RKO (cell line): ENCODE measurements at regions not wholly inside any gene's neighbourhood (a gene's known extent, or its start where the extent isn't known, plus 50 kb on each side); places are given as distances from the start of the nearest gene placed in this dataset.
"Not testable (repeated sequence)": the region's sequence is repeated elsewhere in the genome, so short reads cannot be mapped to it uniquely, and the experiment has no call there.

Source experiments
- DNase-seq: peaks from one replicate; pipeline ENCODE4 v3.0.0-alpha.2; 2016; ENCODE audit warnings: low spot score

DNA sequence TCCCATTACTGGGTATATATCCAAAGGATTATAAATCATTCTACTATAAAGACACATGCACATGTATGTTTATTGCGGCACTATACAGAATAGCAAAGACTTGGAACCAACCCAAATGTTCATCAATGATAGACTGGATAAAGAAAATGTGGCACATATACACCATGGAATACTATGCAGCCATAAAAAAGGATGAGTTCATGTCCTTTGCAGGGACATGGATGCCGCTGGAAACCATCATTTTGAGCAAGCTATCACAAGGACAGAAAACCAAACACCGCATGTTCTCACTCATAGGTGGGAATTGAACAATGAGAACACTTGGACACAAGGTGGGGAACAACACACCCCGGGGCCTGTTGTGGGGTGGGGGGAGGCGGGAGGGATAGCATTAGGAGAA is 57.0 kb upstream of the NEUROD1 start:
- DNase-seq = not testable (repeated sequence)

DNA sequence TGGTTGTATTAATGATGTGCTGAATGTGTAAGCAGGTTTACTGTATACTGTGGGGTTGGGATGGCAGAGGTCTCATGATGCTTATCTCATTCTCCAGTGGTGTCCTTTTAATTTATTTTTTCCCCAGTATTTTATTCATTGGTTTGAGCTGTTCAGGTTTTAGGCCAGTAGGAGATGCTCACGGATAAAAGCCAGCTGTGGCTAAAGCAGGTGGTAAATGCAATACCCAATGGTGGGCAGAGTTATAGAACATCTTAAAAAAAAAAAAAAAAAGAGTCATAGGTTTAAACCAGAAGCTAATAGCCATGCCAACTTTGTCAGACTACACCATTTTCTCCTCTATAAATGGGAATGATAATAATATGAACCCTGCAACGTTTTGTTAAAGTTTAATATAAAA is 57.8 kb upstream of the NEUROD1 start:
- no peak for DNase-seq

DNA sequence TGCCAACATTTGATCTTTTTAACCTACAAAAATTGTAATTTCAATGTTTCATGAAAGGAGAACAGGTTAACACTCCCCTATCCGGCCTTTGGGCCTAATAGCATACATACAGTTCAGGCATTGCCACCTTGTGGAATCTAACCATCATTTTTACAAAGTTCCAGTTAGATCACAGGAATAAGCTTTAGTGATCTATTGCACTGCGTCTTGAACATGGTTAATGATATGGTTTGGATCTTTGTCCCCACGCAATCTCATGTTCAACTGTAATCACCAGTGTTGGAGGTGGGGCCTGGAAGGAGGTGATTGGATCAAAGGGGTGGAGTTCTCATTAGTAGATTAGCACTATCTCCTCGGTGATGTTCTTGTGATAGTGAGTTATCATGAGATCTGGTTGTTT is 58.2 kb upstream of the NEUROD1 start:
- no peak for DNase-seq

DNA sequence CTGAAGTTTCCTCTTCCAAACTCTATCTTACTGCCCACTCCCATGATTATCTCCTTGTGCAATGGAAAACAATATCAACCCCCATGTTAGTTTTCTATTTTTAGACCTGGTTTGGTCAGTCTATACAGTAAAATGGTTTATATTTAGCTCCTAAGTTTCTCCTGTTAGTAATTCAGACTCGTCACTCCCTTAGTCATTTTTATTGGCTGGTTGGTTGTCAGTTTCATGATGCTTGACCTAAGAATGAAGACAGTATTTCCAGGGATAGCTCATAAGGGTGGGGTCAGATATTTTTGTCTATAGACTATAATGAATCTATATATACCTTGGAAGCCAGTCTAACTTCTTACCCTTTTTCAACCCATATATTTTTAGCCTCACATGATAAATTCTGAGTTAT is 61.4 kb upstream of the NEUROD1 start:
- peak; percentile 47 for DNase-seq

DNA sequence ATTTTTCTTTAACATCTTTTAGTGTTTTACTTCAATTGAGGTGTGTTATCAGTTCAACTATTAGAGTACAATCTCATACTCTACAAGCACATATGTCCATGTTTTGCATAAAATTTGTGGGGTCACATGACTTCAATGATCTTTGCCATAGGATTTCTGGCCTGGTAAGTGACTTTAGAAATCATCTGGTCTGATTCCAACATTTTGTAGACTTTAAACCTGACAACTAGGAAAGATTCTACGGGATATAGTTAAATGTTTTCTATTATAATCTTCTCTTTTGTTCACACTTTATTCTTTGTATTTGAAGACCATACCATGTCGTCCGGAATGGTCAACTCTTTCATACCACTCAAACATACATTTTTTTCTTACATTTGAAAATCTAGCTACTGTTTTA is 62.0 kb upstream of the NEUROD1 start:
- no peak for DNase-seq

DNA sequence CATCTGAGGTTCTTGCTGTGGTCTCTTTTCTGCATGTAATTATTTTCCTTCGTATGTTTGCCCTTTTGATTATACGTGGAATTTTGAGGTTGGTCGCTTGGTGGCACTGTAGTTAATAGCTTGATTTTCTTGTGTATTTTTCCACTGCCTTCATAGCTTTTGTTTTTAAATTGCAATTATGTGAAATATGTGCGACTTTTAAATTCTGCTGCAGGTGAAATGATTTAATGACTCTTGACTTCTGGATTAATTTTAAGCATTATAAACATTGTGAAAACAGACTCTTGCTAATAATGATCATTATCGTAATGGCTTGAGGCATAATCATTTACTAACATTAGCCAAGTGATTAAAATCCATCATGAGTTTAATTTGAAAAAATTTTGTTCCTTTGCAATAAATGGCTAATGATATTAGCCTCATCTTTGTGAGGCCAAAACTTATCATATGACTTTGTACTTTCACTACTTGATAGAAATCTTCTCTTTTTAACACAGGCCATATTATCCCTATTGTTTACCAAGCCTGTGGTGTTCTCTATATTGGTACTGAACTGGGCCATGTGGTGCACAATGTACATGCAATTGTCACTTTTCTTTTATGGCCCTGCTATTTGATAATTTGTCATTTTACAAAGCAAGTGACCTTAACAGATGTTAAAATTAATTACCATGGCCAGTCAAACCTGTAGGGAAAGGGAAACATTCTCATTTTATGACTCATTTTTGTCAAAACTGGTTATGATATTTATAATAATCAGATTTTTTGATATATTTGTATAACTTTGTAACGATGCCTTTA is 62.8 kb upstream of the NEUROD1 start:
- peak; percentile 70 for DNase-seq

DNA sequence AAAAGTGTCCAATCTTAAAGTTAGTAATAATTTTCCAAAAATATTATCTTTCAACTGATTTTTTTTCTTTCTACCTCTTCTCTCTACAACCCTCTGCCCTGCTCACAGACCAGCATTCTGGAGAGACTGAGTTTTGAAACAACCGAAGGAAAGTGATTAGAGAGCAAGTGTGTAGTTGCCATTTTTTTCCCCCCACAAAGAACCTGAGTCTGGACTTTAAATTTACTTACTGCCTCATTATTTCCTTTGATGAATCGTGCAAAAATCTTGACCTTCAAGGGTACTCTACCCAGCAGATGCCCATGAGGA is 63.4 kb upstream of the NEUROD1 start:
- DNase-seq = no peak

DNA sequence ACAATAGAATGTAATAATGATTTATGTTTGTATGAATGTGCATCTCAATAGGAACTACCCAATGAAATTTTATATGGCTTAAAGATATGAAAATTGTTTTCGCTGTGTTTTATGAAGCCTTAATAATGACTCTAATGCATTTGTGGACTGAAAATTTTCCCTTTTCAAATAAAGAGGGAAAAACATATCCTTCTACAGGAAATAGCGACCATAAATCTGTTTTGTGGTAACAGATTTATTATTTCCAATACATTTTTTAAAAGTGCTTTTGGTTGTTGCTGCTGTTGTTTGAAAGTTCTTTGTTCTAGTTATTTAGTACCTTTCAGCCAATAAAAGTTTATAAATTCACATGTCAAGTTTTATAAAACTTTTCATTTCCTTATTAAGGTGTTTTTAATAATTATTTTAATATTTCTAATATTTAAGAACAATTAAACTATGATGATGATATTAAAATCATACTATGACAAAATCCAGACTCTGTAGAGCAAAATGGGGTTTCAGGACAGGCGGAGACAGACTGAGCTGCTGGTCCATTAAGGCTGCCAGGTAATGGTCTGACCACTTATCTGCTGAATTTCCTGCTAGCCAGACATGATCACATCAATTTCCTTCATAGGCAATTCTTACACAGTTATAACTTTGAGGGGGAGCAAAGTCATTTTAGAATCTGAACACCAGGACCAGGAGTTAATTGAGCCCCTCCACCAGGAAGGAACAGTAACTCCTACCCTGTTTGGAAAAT is 65.7 kb upstream of the NEUROD1 start:
- DNase-seq = no peak

DNA sequence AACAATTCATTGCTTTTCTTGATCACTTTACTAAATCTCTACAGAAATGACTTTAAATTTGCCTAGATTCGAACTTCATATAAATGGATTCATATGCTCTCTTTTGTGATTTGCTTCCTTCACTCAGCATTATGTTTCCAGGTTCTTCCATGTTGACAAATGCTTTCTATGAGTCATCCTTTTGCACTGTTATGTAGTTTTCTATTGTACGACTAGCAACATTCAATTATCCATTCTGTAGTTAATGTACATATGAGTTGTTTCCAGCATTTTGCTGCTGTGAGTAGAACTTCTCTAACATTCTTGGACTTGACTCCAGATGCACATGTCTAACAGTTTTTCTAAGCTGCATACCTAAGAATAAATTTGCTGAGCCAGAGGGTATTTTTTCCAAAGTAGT is 66.5 kb upstream of the NEUROD1 start:
- DNase-seq = peak; percentile 14

DNA sequence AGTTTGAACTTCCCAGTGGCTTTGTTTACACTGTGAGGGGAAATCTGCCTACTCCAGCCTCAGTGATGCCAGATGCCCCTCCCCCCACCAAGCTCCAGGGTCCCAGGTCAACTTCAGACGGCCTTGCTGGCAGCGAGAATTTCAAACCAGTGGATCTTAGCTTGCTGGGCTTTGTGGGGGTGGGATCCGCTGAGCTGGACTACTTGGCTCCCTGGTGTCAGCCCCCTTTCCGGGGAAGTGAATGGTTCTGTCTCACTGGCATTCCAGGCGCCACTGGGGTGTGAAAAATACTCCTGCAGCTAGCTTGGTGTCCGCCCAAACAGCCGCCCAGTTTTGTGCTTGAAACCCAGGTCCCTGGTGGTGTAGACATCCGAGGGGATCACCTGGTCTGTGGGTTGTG is 70.0 kb upstream of the NEUROD1 start:
- DNase-seq = no peak

DNA sequence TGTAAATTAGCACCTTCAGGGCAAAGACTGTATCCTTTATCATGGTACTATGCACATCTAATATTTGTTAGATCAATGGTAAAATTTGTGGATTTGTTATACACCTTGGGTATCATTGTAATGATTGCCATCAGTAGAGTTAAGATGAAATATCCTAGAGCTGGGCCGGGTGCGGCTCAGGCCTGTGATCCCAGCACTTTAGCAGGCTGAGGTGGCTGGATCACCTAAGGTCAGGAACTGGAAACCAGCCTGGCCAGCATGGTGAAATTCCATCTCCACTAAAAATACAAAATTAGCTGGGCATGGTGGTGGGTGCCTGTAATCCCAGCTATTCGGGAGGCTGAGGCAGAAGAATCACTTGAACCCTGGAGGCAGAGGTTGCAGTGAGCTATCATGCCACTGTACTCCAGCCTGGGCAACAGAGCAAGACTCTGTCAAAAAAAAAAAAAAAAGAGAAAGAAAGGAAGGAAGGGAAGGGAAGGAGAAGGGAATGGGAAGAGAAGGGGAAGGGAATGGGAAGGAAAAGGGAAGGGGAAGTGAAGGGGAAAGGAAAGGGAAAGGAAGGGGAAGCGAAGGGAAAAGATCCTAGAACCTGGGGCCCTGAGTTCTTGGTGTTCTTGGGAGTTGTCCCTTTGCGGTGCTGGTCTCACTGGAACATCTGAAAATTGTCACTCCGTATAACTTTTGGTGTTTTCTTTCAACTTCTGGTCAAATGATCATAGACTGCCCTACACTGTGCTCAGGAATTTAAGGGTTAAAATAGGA is 71.1 kb upstream of the NEUROD1 start:
- DNase-seq = no peak

DNA sequence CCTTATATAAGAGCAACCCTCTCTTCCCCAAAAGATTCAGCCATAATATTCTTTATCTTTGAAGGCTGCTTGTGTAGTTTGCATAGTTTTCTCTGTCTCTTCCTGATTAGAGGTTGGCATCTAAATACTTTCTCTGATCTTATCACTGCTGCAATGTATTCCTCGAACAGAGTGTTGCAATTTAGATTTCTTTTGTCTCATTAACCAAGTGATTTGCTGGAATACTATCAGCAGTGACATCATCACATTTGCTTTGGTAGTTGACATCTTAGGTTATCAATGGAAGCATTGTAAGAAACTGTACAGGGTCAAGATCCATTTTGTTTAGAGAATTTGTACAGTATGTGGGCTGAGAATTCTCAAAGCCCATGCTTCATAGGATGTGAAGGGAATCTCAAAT is 72.0 kb upstream of the NEUROD1 start:
- no peak for DNase-seq

DNA sequence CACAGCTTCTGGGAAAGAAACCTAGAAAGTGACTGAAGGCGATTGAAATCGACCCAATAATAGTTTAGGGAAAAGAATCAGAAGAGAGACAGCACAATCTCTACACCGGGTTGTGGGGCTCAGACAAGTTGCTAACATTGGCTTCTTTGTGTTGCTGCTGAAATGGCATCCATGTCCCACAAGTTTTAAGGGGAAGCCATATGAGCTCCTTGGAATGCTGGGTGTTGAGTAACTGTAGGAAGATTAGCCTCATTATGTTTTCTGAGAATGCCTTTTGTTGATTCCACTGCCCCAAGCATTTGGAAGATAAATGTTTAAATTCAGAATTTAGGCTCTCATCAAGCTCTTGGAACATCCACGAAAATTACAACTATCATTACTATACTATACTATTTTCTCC is 73.4 kb upstream of the NEUROD1 start:
- no peak for DNase-seq

DNA sequence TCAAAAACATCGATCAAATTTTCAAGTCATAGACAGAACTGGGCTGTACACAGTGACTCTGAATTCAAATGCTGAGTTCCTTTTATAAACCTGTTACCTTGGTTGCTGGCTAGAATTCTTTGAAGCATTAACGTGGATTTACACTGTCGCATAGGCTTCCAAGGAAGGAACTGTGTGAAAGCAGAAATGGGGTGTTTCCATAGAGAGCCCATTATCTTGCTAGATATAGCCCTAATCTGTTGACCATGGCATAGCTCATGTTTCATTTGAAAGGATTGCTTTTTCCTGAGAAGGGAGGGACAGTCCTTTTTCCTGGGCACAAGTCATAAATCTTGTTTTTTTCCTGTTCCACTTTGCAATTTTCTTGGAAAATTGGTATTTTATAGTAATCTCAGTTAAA is 73.8 kb upstream of the NEUROD1 start:
- no peak for DNase-seq

DNA sequence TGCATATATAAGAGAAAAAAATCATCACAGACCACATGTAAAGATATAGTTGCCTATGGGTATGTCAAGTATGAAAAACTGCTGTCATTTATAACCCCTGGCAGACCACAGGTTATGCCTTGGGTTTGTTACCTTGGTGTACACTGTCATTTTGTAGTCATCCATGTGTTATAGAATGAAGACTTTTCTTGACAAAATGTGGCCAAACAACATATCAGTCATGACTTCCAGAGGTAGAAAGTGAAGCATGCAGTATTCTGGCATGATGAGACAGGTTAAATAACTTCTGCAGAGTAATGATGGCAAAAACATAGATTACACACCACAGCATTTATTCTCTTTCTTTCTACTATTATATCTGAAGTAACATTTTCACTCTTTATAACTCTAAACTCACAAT is 74.9 kb upstream of the NEUROD1 start:
- no peak for DNase-seq

DNA sequence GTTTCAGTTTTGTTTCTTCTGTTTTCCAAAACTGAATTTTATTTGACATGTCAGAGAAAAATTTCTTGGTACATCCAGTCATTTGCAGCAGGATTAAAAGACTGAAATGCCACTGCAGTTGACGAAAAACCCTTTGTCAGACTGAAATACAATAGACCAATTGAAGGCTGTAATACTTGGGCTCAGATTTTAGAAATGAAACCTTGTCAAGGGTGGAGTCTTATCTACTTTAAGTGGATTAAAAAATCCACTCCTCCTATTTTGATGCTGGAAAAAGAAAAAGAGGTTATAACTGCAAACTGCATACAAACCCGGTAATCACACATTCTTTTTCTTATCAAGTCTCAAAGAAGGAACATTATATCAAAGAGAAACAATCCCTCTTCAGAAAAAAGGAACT is 80.2 kb upstream of the NEUROD1 start:
- DNase-seq = no peak

DNA sequence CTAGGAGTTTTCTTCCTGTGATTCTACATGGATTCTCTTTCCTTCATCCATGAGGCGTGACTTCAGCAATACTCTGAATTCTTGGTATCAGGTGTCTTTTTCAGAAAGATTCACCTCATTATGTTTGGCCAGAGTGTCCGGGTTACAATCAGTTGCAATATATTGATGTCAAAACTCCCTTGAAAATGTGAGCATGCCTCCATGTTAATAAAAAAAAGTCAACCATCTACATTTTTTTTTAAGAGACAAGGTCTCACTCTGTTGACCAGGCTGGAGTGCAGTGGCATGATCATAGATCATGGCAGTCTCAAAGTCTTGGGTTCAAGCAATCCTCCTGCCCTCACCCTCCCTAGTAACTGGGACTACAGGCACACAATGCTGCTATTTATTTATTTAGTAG is 80.9 kb upstream of the NEUROD1 start:
- no peak for DNase-seq

DNA sequence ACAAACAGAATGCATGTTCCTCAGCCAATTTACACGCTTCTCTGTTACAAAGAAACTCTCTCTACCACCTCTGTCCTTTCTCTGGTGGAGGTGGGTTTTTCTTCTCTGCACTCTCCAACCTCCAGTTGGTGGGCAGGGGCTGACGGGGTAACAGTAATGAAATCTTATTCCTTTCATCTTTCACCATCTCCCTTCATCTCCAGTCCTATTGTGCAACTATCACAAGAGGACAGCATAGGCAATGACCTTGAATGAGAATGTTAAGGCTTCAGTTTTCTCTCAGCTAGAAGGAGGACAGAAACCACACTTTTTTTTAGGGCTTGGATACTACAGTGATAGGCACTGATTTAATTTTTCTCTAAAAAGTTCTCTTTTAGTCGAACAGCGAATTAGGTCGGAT is 81.7 kb upstream of the NEUROD1 start:
- DNase-seq = no peak

DNA sequence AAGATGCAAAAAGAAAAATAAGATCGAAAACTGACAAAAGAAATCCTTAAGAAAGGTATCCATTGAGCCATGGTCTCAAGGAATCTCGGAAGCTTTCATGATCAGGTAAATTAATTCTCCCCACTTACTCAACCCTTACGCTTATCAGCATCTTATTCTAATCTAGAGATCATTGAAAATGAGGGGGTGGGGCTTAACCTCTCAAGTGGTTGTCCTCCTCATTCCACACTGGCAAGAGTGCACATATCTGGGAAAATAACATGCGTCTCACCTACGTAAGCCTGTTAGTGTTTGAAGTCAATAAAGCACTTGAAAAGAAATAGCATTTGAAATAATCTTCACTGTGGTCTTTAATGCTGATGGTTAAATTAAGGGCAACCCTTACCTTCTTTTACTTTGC is 82.5 kb upstream of the NEUROD1 start:
- no peak for DNase-seq

DNA sequence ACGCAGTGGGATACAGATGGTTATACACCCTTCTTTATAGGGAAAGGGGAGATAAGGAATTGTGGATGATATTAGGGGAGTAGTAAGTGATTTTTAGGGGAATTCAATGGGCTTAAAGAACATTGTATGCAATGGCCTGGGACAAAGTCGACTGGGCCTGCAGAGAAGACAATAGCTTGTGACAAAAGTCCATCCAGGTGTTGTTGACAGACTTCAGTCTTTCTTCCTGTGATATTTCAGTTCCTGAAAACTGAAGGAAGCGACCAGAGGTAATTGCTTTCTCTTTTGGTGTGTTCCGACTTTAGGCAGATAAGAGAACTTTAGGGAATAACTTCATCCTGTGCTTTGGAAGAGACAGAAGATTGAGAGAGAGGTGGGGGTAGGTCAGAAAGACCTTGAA is 83.1 kb upstream of the NEUROD1 start:
- no peak for DNase-seq

DNA sequence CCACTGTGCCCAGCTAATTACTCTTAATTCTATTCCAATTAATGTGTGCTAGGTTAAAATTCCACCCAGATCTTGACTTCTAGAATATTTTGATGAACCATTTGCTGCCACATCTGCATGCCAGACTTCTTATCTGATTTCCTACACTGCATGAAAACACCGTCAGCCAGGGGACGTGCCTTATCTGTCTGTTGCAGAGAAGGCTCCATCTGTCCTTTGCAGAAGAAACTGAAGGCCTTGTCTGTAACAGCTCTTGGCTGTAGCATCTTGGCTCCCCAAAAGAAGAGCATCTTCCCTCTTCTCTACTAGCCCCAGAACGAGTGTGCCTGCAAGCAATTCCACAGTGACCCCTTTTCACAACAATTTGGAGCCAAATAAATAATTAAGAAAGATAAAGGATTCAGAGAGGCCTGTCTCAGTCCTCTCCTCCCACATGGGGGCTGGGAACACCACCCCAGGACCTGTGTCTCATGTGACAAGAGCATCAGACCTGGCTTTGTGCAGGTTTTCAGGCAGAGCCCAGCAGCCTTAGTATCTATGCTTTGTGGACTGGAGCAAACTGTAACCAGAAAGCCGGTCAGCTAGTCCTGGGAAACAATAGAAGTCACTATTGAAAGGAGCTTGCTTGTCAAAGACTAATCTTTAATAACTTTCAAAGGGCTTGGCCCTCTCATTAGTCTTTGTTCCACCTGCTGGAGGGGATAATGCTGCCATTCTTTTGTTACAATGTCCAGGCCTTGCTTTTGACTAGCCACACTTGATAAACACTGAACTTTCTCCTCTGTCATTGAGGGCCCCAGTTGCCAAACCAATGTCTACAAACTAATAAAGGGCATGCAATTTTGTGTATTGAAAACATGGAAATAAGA is 84.0 kb upstream of the NEUROD1 start:
- no peak for DNase-seq

DNA sequence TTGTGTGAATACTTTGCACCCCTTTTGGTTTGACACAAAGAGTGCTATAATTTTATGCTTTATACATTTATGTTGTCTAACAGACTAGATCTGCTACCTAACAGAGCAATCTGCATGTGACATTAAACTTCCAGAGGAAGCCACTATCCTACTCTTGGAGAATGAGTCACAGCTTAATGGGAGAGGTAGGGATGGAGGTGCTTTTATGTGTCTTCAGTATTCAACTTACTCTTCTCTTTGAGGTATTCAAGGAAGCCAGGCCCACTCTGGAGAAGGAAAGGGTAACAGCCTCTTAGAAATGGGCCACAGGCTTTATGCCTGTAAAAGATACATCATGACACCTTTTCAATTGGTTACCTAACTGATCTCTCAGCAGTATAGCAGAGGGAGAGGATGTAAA is 85.8 kb upstream of the NEUROD1 start:
- no peak for DNase-seq
